ENCODE measurements at regions not wholly inside any gene's neighbourhood (a gene's known extent, or its start where the extent isn't known, plus 50 kb on each side); places are given as distances from the start of the nearest gene placed in this dataset.
"Not testable (repeated sequence)": the region's sequence is repeated elsewhere in the genome, so short reads cannot be mapped to it uniquely, and the experiment has no call there.

DNA sequence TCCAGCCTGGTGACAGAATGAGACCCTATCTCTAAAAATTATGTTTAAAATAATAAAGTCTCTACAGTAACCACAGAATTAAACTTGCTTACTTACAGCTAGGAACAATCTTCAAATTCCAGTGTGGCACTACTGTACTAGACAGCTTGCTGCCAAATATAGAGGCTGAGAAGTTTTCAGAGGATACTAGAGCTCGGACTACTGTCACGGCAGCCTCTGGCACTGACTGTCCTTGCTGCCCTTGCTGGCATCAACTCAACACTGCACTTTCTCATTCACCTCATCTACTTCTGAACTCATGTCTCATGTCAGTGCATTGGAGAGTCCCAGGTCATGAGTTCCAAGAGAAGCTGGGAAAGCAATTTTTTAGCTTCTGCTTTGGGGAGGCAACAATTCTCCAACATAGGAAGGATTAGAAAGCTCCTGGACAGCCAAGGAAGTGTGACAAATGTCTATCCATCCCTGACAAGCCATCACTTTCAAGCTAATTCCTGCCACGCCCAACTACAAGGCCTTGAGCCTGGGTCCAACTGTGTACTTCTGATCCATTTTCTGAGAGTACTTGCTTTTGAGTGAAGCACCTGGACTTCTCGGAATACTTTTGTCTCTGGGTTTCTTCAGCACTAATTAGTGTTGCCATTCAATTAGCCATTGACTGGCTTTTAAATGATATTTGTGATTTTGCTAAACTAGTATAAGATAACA is 98.6 kb upstream of the NR3C2 start:
- H3K4me3 ChIP-seq (ENCODE audit: low read depth, low read length), result no peak overlapping the region
- H3K36me3 ChIP-seq (replicated peaks), result no peaks in the 10 kb centered on the region
- H3K27me3 ChIP-seq (replicated peaks), result no peaks in the 10 kb centered on the region
- H3K27ac ChIP-seq, result no peak overlapping the region
- no peak for DNase-seq
- no peak for TF ChIP-seq CTCF (IDR thresholded peaks at IDR 0.05; ENCODE audit: low read depth, low read length, missing control alignments)
- in situ Hi-C loops (cut with HindIII; ENCODE audit: low pct_ligation_motif_present, low sequenced_read_pairs), result no loop called here

DNA sequence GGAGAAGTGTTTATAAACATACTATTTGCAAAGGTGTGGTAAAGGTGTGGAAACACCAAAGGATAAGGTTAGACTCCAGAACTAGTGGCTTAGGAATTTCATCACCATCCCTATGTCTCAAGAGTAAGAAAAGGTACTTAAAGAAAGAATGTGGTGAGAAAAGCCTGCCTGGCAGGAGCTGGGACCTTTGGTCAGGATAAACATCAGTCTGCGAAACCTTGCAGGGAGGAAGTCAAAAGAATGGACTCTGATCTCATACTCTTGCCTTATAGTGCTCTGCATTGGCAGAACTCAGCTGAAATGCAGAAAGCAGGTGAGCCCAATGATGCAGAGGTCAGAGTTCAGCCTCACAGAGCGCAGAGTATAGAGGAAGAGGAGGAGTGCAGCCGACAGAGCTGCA is 97.2 kb upstream of the NR3C2 start:
- Histone ChIP-seq H3K27ac (no peak overlapping the region), H3K4me3 (ENCODE audit: low read depth, low read length) (no peak overlapping the region), H3K36me3 (replicated peaks) (no peaks in the 10 kb centered on the region), H3K27me3 (replicated peaks) (no peaks in the 10 kb centered on the region)
- no peak for TF ChIP-seq CTCF (IDR thresholded peaks at IDR 0.05; ENCODE audit: low read depth, low read length, missing control alignments)
- in situ Hi-C loops (cut with HindIII; ENCODE audit: low pct_ligation_motif_present, low sequenced_read_pairs), result no loop called here
- DNase-seq, result no peak

GRCh38 chr4:148533851-148534250 is 91.6 kb upstream of the NR3C2 start:
- in situ Hi-C loops (cut with HindIII; ENCODE audit: low pct_ligation_motif_present, low sequenced_read_pairs); H3K27me3 ChIP-seq (replicated peaks); H3K27ac ChIP-seq; DNase-seq; H3K36me3 ChIP-seq (replicated peaks); H3K4me3 ChIP-seq (ENCODE audit: low read depth, low read length): not testable (repeated sequence)

- DNase-seq, result no peak
- no peak overlapping the region for H3K27ac ChIP-seq
These were observed 87.9 kb upstream of the NR3C2 start for GRCh38 chr4:148530114-148530513.

DNA sequence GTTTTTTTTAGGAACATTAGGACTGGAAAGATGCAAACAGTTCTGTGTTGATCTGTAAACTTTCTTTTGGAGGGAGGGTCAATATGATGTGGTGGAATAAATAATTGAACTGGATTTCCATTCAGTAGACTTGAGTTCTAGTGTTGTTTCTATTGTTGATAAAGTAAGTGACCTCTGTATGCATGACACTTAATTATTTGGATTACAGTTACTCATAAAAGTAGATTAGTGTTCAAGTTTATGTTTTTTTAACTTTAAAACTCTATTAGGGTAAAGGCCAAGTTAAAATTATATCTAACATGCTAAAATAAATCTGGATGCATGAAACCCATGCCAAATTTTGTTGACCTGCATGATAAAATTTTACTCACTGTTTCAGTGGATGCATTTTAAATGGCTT is 85.4 kb upstream of the NR3C2 start:
- TF ChIP-seq CTCF (IDR thresholded peaks at IDR 0.05; ENCODE audit: low read depth, low read length, missing control alignments), result no peak
- no peaks in the 10 kb centered on the region for H3K27me3 ChIP-seq (replicated peaks)
- no peaks in the 10 kb centered on the region for H3K36me3 ChIP-seq (replicated peaks)
- H3K27ac ChIP-seq, result no peak overlapping the region
- in situ Hi-C loops (cut with HindIII; ENCODE audit: low pct_ligation_motif_present, low sequenced_read_pairs), result no loop called here
- H3K4me3 ChIP-seq (ENCODE audit: low read depth, low read length), result no peak overlapping the region
- no peak for DNase-seq

More at GRCh38 chr4:148530114-148530513, 87.9 kb upstream of the NR3C2 start:
- no peaks in the 10 kb centered on the region for H3K36me3 ChIP-seq (replicated peaks)
- H3K27me3 ChIP-seq (replicated peaks), result no peaks in the 10 kb centered on the region
- in situ Hi-C loops (cut with HindIII; ENCODE audit: low pct_ligation_motif_present, low sequenced_read_pairs), result no loop called here
- H3K4me3 ChIP-seq (ENCODE audit: low read depth, low read length), result no peak overlapping the region
- TF ChIP-seq CTCF (IDR thresholded peaks at IDR 0.05; ENCODE audit: low read depth, low read length, missing control alignments), result no peak

DNA sequence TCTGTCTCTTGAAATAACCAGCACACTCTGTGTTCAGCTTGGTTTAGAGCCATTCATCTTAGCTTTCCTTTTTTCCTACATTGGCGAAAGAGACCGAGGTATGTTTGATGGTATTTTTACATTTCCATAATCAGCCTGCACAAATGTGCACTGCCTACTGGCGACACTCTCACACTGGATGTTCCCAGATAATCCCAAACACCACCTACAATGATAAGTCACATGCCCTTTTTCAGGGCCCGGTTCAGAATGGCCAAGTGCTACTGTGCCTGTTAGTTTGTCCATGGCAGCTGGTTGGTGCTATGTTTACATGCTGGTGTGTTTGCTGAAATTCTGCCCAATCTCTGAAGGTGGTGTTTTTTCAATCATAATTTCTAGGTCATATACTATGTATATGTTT is 80.8 kb upstream of the NR3C2 start:
- Histone ChIP-seq H3K27ac (no peak overlapping the region), H3K27me3 (replicated peaks) (no peaks in the 10 kb centered on the region), H3K36me3 (replicated peaks) (no peaks in the 10 kb centered on the region), H3K4me3 (ENCODE audit: low read depth, low read length) (no peak overlapping the region)
- no peak for TF ChIP-seq CTCF (IDR thresholded peaks at IDR 0.05; ENCODE audit: low read depth, low read length, missing control alignments)
- no peak for DNase-seq
- in situ Hi-C loops (cut with HindIII; ENCODE audit: low pct_ligation_motif_present, low sequenced_read_pairs), result no loop called here

Data from brain microvascular endothelial cell (primary cell).